Naive thymus-derived CD4-positive, alpha-beta T cell (primary cell): ENCODE measurements at regions not wholly inside any gene's neighbourhood (a gene's known extent, or its start where the extent isn't known, plus 50 kb on each side); places are given as distances from the start of the nearest gene placed in this dataset.

Experiments used
- ATAC-seq: fragments of 150-1000 bp; cut with Tn5 transposase; 2 replicates; pipeline ENCODE4 v1.10.0; 2021; ENCODE audit warnings: mild to moderate bottlenecking, moderate library complexity
- CTCF ChIA-PET: fragments of 350-600 bp; sonication (Branson Sonifier 250); formaldehyde crosslinking; loops from one replicate; lab custom pipeline; 2021; ENCODE audit warnings: antibody characterized with exemption; lab: Charles Lee
- POLR2A ChIA-PET: fragments of 350-600 bp; sonication (Branson Sonifier 250); formaldehyde crosslinking; loops from one replicate; lab custom pipeline; 2021; ENCODE audit warnings: antibody characterized with exemption, inconsistent platforms; lab: Charles Lee
- DNase-seq, 9 donors: peaks; one replicate each; pipeline versions ENCODE4 v3.0.0 to v3.0.0-alpha.2; 2020 to 2022; ENCODE audit warnings: mixed read lengths in 1 of 9
- H3K27ac ChIP-seq: one replicate; pipeline ENCODE4 v1.7.0; 2013; ENCODE audit warnings: mild to moderate bottlenecking, low read depth, low read length, moderate library complexity
- H3K27me3 ChIP-seq, 2 donors: one replicate each; pipeline ENCODE4 v1.7.0; 2013; ENCODE audit warnings: low read length in 2 of 2, mild to moderate bottlenecking in 2 of 2, moderate library complexity in 2 of 2; ENCODE audit not compliant: control insufficient read depth in 2 of 2, insufficient read depth in 2 of 2
- H3K36me3 ChIP-seq, 3 experiments: 1 replicate in 2 of 3; 2 replicates in 1 of 3; pipeline ENCODE4 v1.7.0; 2013; ENCODE audit warnings: low read length in 3 of 3, mild to moderate bottlenecking in 3 of 3, moderate library complexity in 1 of 3; ENCODE audit not compliant: insufficient read depth in 3 of 3, control insufficient read depth in 2 of 3
- H3K4me1 ChIP-seq, 2 donors: one replicate each; pipeline ENCODE4 v1.7.0; 2013; ENCODE audit warnings: low read length in 2 of 2, mild to moderate bottlenecking in 2 of 2, moderate library complexity in 1 of 2; ENCODE audit not compliant: control insufficient read depth in 2 of 2, insufficient read depth in 2 of 2
- H3K4me3 ChIP-seq: 2 replicates; pipeline ENCODE4 v1.7.0; 2013; ENCODE audit warnings: mild to moderate bottlenecking, low read length
- H3K9me3 ChIP-seq, 3 experiments: 1 replicate in 2 of 3; 2 replicates in 1 of 3; pipeline ENCODE4 v1.7.0; 2013; ENCODE audit warnings: low read length in 3 of 3; ENCODE audit not compliant: control insufficient read depth in 2 of 3
- H3K27ac Mint-ChIP-seq, 9 donors: one replicate each; pipeline ENCODE4 v1.8.0; 2020 to 2022; ENCODE audit warnings: mixed read lengths in 9 of 9, mild to moderate bottlenecking in 8 of 9, moderate library complexity in 5 of 9, inconsistent platforms in 2 of 9
- H3K27me3 Mint-ChIP-seq, 5 donors: one replicate each; pipeline ENCODE4 v1.8.0; 2021 to 2022; ENCODE audit warnings: mixed read lengths in 5 of 5, mild to moderate bottlenecking in 1 of 5
- H3K36me3 Mint-ChIP-seq, 5 donors: one replicate each; pipeline ENCODE4 v1.8.0; 2020 to 2022; ENCODE audit warnings: mixed read lengths in 5 of 5, mild to moderate bottlenecking in 3 of 5, inconsistent platforms in 1 of 5
- H3K4me1 Mint-ChIP-seq, 7 donors: one replicate each; pipeline ENCODE4 v1.8.0; 2020 to 2022; ENCODE audit warnings: mixed read lengths in 7 of 7, mild to moderate bottlenecking in 3 of 7, inconsistent platforms in 1 of 7
- H3K4me3 Mint-ChIP-seq, 10 donors: one replicate each; pipeline ENCODE4 v1.8.0; 2020 to 2022; ENCODE audit warnings: mild to moderate bottlenecking in 10 of 10, mixed read lengths in 10 of 10, moderate library complexity in 6 of 10, inconsistent platforms in 2 of 10
- H3K9me3 Mint-ChIP-seq, 11 donors: one replicate each; pipeline ENCODE4 v1.8.0; 2020 to 2022; ENCODE audit warnings: mixed read lengths in 11 of 11, mild to moderate bottlenecking in 4 of 11, inconsistent platforms in 1 of 11, moderate library complexity in 1 of 11
- intact Hi-C, 2 donors: fragments of 100-400 bp; cut with micrococcal nuclease; formaldehyde crosslinking; loops; one replicate each; pipeline ENCODE4 v1.15.1; 2023

- ChIA-PET POLR2A (no interaction called here), CTCF (no interaction called here)
- Mint-ChIP-seq H3K36me3 (peaks cover 0 to 5% (median 0%) of the 10 kb centered on the region in 5 donors), H3K27me3 (peaks cover 4 to 60% (median 30%) of the 10 kb centered on the region in 5 donors), H3K9me3 (peaks cover 0 to 8% (median 0%) of the 10 kb centered on the region in 11 donors), H3K4me3 (no peak overlapping the region), H3K27ac (no peak overlapping the region), H3K4me1 (peaks cover 0 to 6% (median 0%) of the 10 kb centered on the region in 7 donors)
- intact Hi-C loops = no loop called here
- Histone ChIP-seq H3K36me3 (no peaks in the 10 kb centered on the region), H3K27ac (no peak overlapping the region), H3K4me1 (no peaks in the 10 kb centered on the region), H3K27me3 (no peaks in the 10 kb centered on the region), H3K4me3 (no peak overlapping the region), H3K9me3 (no peaks in the 10 kb centered on the region)
- ATAC-seq = no peak
- DNase-seq = no peak
Observed at GRCh38 chr12:125210104-125210755, 145.0 kb downstream of the AACS start.

GRCh38 chr12:125211464-125211863 is 146.2 kb downstream of the AACS start:
- Histone ChIP-seq H3K27me3 (no peaks in the 10 kb centered on the region), H3K27ac (no peak overlapping the region), H3K4me1 (no peaks in the 10 kb centered on the region), H3K4me3 (no peak overlapping the region), H3K9me3 (no peaks in the 10 kb centered on the region), H3K36me3 (no peaks in the 10 kb centered on the region)
- DNase-seq (no peak), ATAC-seq (no peak)
- no peak overlapping the region for H3K4me3 Mint-ChIP-seq
- H3K27me3 Mint-ChIP-seq = peaks cover 4 to 63% (median 29%) of the 10 kb centered on the region in 5 donors
- ChIA-PET CTCF (interaction anchor here (1.0 kb wide), 1 partner anchor 27 kb away, joined by 3 read pairs; no protein-coding TSS in a partner anchor), POLR2A (no interaction called here)
- no peak overlapping the region for H3K27ac Mint-ChIP-seq
- intact Hi-C loops = no loop called here
- H3K4me1 Mint-ChIP-seq = peaks cover 0 to 6% (median 0%) of the 10 kb centered on the region in 7 donors
- peaks cover 0 to 5% (median 0%) of the 10 kb centered on the region in 5 donors for H3K36me3 Mint-ChIP-seq
- peaks cover 0 to 10% (median 0%) of the 10 kb centered on the region in 11 donors for H3K9me3 Mint-ChIP-seq

- peaks cover 0 to 6% (median 0%) of the 10 kb centered on the region in 7 donors for H3K4me1 Mint-ChIP-seq
- DNase-seq (no peak), ATAC-seq (no peak)
- ChIA-PET CTCF (no interaction called here), POLR2A (no interaction called here)
- Histone ChIP-seq H3K27ac (no peak overlapping the region), H3K4me3 (no peak overlapping the region), H3K9me3 (no peaks in the 10 kb centered on the region), H3K27me3 (no peaks in the 10 kb centered on the region), H3K36me3 (no peaks in the 10 kb centered on the region), H3K4me1 (no peaks in the 10 kb centered on the region)
- intact Hi-C loops = no loop called here
- H3K27me3 Mint-ChIP-seq = peaks cover 9 to 47% (median 15%) of the 10 kb centered on the region in 5 donors
- no peak overlapping the region for H3K4me3 Mint-ChIP-seq
- peaks cover 0 to 9% (median 0%) of the 10 kb centered on the region in 11 donors for H3K9me3 Mint-ChIP-seq
- peaks cover 0 to 5% (median 0%) of the 10 kb centered on the region in 5 donors for H3K36me3 Mint-ChIP-seq
- no peak overlapping the region for H3K27ac Mint-ChIP-seq
Observed at GRCh38 chr12:125214289-125214688, 149.1 kb downstream of the AACS start.

- DNase-seq (no peak), ATAC-seq (no peak)
- no peaks in the 10 kb centered on the region for H3K9me3 ChIP-seq
- no peak overlapping the region for H3K4me3 ChIP-seq
- Mint-ChIP-seq H3K36me3 (no peaks in the 10 kb centered on the region), H3K4me3 (no peak overlapping the region), H3K27me3 (peaks cover 10 to 52% (median 25%) of the 10 kb centered on the region in 5 donors), H3K4me1 (no peaks in the 10 kb centered on the region), H3K27ac (no peak overlapping the region), H3K9me3 (peaks cover 0 to 6% (median 0%) of the 10 kb centered on the region in 11 donors)
- H3K27ac ChIP-seq = no peak overlapping the region
- no peaks in the 10 kb centered on the region for H3K27me3 ChIP-seq
- CTCF ChIA-PET = no interaction called here
- H3K36me3 ChIP-seq = no peaks in the 10 kb centered on the region
- POLR2A ChIA-PET = no interaction called here
- intact Hi-C loops = no loop called here
- no peaks in the 10 kb centered on the region for H3K4me1 ChIP-seq
Observed at GRCh38 chr12:125216756-125217155, 151.5 kb downstream of the AACS start.

- no peaks in the 10 kb centered on the region for H3K36me3 Mint-ChIP-seq
- no peak overlapping the region for H3K27ac ChIP-seq
- no peaks in the 10 kb centered on the region for H3K27me3 ChIP-seq
- no peaks in the 10 kb centered on the region for H3K4me1 ChIP-seq
- ChIA-PET CTCF (no interaction called here), POLR2A (no interaction called here)
- no peaks in the 10 kb centered on the region for H3K36me3 ChIP-seq
- ATAC-seq (no peak), DNase-seq (no peak)
- H3K9me3 Mint-ChIP-seq = peaks cover 0 to 6% (median 0%) of the 10 kb centered on the region in 11 donors
- H3K4me1 Mint-ChIP-seq = no peaks in the 10 kb centered on the region
- H3K9me3 ChIP-seq = no peaks in the 10 kb centered on the region
- H3K27ac Mint-ChIP-seq = no peak overlapping the region
- H3K27me3 Mint-ChIP-seq = peaks cover 8 to 53% (median 25%) of the 10 kb centered on the region in 5 donors
- H3K4me3 Mint-ChIP-seq = no peak overlapping the region
- intact Hi-C loops = no loop called here
- no peak overlapping the region for H3K4me3 ChIP-seq
Observed at GRCh38 chr12:125217308-125217707, 152.1 kb downstream of the AACS start.

GRCh38 chr12:125218952-125219351 is 153.7 kb downstream of the AACS start:
- ChIA-PET CTCF (no interaction called here), POLR2A (no interaction called here)
- H3K4me1 Mint-ChIP-seq = peaks cover 0 to 2% (median 0%) of the 10 kb centered on the region in 7 donors
- no peak for DNase-seq
- peaks cover 0 to 6% (median 0%) of the 10 kb centered on the region in 11 donors for H3K9me3 Mint-ChIP-seq
- Histone ChIP-seq H3K4me3 (no peak overlapping the region), H3K4me1 (no peaks in the 10 kb centered on the region), H3K36me3 (no peaks in the 10 kb centered on the region), H3K27ac (no peak overlapping the region), H3K9me3 (no peaks in the 10 kb centered on the region), H3K27me3 (no peaks in the 10 kb centered on the region)
- H3K27ac Mint-ChIP-seq = no peak overlapping the region
- H3K36me3 Mint-ChIP-seq = no peaks in the 10 kb centered on the region
- H3K27me3 Mint-ChIP-seq = peaks cover 8 to 40% (median 25%) of the 10 kb centered on the region in 5 donors
- intact Hi-C loops = no loop called here
- H3K4me3 Mint-ChIP-seq = no peak overlapping the region
- ATAC-seq = no peak
